ENCODE measurements at regions not wholly inside any gene's neighbourhood (a gene's known extent, or its start where the extent isn't known, plus 50 kb on each side); places are given as distances from the start of the nearest gene placed in this dataset.

- TF ChIP-seq POLR2A (IDR thresholded peaks at IDR 0.05) = no peak
- TF ChIP-seq, protein P1, sequence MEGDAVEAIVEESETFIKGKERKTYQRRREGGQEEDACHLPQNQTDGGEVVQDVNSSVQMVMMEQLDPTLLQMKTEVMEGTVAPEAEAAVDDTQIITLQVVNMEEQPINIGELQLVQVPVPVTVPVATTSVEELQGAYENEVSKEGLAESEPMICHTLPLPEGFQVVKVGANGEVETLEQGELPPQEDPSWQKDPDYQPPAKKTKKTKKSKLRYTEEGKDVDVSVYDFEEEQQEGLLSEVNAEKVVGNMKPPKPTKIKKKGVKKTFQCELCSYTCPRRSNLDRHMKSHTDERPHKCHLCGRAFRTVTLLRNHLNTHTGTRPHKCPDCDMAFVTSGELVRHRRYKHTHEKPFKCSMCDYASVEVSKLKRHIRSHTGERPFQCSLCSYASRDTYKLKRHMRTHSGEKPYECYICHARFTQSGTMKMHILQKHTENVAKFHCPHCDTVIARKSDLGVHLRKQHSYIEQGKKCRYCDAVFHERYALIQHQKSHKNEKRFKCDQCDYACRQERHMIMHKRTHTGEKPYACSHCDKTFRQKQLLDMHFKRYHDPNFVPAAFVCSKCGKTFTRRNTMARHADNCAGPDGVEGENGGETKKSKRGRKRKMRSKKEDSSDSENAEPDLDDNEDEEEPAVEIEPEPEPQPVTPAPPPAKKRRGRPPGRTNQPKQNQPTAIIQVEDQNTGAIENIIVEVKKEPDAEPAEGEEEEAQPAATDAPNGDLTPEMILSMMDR (IDR thresholded peaks at IDR 0.05) = no peak
- no peak for TF ChIP-seq EP300 (IDR thresholded peaks at IDR 0.05)
- TF ChIP-seq POLR2AphosphoS5 (IDR thresholded peaks at IDR 0.05) = peak in 2 of 4 donors; percentile 26 to 55
Measured at GRCh38 chr7:64463636-64464375, 99.1 kb downstream of the ZNF680 start.

Measured in sigmoid colon (tissue), 4 donors.